ENCODE measurements at regions not wholly inside any gene's neighbourhood (a gene's known extent, or its start where the extent isn't known, plus 50 kb on each side); places are given as distances from the start of the nearest gene placed in this dataset.

DNA sequence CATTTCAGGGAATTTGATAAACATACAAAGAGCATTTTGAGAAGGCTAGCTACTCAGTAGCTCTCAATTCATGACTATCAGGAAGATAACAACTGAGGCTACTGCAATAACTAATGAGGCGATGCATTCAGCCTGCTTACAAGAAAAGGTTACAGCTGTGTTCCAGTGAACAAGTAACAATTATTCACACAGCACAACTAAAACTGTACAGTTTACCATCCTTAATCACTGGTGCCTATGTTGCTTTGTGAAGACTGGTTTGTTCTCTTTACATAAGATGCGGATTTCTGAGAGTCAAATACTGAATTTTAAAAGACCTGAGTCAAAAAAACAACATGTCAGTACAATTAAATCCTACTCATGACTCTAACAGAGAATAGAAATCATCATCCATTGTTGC is 526.3 kb downstream of the OTOL1 start:
- no peaks in the 10 kb centered on the region for H3K4me1 Mint-ChIP-seq (ENCODE audit: low read depth)

DNA sequence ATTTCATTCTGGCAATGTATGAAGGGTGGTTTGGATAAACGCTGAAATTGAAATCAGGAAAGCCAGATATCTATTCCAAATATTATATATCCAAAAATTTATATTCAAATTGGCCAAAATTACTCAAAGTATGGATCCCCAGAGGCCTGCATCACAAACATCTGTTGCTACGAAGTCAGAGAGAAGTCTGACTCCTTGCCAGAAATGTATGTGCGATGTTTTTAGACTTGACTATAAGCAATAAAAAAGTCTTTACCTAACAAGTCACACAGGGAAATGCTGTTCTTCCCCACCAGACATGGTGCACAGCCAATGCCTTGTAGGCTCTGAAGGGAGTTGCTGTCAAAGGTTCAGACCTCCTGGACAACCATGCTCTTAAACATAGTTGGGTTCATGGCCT is 533.1 kb downstream of the OTOL1 start:
- Mint-ChIP-seq H3K36me3 (ENCODE audit: low read depth) (no peaks in the 10 kb centered on the region), H3K9me3 (peaks cover 9% of the 10 kb centered on the region), H3K27ac (no peak overlapping the region), H3K27me3 (ENCODE audit: low read depth) (no peaks in the 10 kb centered on the region), H3K4me3 (no peak overlapping the region), H3K4me1 (ENCODE audit: low read depth) (no peaks in the 10 kb centered on the region)
- CTCF ChIA-PET: no interaction called here
- intact Hi-C loops (cut with micrococcal nuclease): no loop called here
- DNase-seq: no peak

More for the DNA sequence above, 526.3 kb downstream of the OTOL1 start:
- no peak overlapping the region for H3K4me3 Mint-ChIP-seq
- no peak for DNase-seq
- intact Hi-C loops (cut with micrococcal nuclease): no loop called here
- H3K9me3 Mint-ChIP-seq: peaks cover 2% of the 10 kb centered on the region
- H3K36me3 Mint-ChIP-seq (ENCODE audit: low read depth): no peaks in the 10 kb centered on the region
- H3K27ac Mint-ChIP-seq: no peak overlapping the region
- no peaks in the 10 kb centered on the region for H3K27me3 Mint-ChIP-seq (ENCODE audit: low read depth)
- CTCF ChIA-PET: no interaction called here

DNA sequence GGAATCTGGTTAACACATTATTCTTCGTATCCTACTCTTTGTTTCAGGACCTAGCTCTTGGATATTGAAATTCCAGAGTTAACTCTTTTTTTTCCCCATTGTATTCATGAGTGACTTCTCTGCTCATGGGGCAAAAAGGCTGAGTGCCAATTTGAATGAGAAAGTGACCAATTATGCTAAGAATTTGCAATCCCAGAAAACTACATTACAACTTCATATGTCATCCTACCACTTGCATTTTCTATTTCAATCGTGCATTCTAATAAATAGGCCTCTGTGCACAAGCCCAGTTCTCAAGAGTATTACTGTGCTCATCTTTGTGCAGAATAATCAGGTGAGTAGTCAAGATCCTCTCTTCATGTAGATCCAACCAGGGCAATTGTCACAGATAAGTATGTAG is 537.8 kb downstream of the OTOL1 start:
- H3K27me3 Mint-ChIP-seq (ENCODE audit: low read depth): no peaks in the 10 kb centered on the region

DNA sequence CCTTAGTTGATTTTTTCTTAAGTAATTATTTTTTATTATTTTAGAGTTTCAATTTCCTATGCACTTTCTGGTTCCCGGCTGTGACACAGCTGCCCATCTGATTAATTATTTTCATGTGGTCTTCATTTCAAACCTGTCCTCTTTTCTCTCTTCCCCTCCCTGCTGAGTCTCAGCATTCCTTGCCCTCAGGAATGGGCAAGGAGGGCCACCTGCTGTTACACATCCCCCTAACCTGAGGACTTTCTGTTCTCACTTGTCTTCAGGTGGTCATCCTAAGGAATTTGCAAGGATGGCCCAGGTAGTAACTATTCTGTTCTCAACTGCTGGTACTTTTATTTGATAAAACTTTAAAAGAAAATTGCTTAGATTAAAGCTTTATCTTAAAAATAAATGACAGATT is 545.0 kb downstream of the OTOL1 start:
- CTCF ChIA-PET: no interaction called here
- Mint-ChIP-seq H3K4me1 (ENCODE audit: low read depth) (no peaks in the 10 kb centered on the region), H3K27me3 (ENCODE audit: low read depth) (no peaks in the 10 kb centered on the region), H3K36me3 (ENCODE audit: low read depth) (no peaks in the 10 kb centered on the region), H3K9me3 (peaks cover 2% of the 10 kb centered on the region), H3K27ac (no peak overlapping the region), H3K4me3 (no peak overlapping the region)
- no peak for DNase-seq
- intact Hi-C loops (cut with micrococcal nuclease): no loop called here

More for the DNA sequence above, 537.8 kb downstream of the OTOL1 start:
- Mint-ChIP-seq H3K36me3 (ENCODE audit: low read depth) (no peaks in the 10 kb centered on the region), H3K4me1 (ENCODE audit: low read depth) (no peaks in the 10 kb centered on the region), H3K9me3 (peaks cover 8% of the 10 kb centered on the region), H3K27ac (no peak overlapping the region), H3K4me3 (no peak overlapping the region)
- intact Hi-C loops (cut with micrococcal nuclease): no loop called here
- no peak for DNase-seq
- CTCF ChIA-PET: no interaction called here

GRCh38 chr3:162052636-162053035 is 556.0 kb downstream of the OTOL1 start:
- Mint-ChIP-seq H3K9me3 (peaks cover 6% of the 10 kb centered on the region), H3K27me3 (ENCODE audit: low read depth) (no peaks in the 10 kb centered on the region), H3K27ac (no peak overlapping the region), H3K4me3 (no peak overlapping the region), H3K36me3 (ENCODE audit: low read depth) (no peaks in the 10 kb centered on the region), H3K4me1 (ENCODE audit: low read depth) (no peaks in the 10 kb centered on the region)
- CTCF ChIA-PET: no interaction called here
- no peak for DNase-seq
- intact Hi-C loops (cut with micrococcal nuclease): no loop called here

DNA sequence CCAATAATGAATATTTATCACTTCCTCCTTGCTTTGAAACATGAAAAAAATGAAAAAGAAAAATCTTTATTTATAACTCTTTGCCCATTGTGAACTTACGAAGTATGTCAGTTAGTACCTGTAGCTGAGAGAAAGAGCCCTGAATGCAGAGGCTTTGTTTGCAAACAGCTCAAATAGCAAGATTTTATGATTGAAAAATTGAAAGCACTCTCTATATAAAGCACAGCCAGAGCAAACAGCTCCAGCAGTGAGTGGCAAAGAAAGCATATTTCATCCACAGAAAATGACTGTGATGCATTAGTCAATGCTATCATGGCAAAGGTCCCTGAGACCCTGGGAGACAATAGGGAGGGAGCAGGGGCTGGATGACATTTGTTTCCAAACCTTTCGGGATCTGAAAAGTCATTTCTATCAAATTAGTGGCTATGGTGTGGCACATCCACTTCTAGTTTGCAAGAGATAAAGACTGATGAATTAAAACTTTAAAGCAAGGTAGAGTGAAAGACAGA is 576.1 kb downstream of the OTOL1 start:
- H3K9me3 Mint-ChIP-seq: peaks cover 2% of the 10 kb centered on the region
- H3K4me3 Mint-ChIP-seq: no peak overlapping the region
- no peaks in the 10 kb centered on the region for H3K27me3 Mint-ChIP-seq (ENCODE audit: low read depth)
- H3K4me1 Mint-ChIP-seq (ENCODE audit: low read depth): no peaks in the 10 kb centered on the region
- no peaks in the 10 kb centered on the region for H3K36me3 Mint-ChIP-seq (ENCODE audit: low read depth)
- intact Hi-C loops (cut with micrococcal nuclease): no loop called here
- H3K27ac Mint-ChIP-seq: no peak overlapping the region
- CTCF ChIA-PET: no interaction called here
- DNase-seq: no peak

- no peak overlapping the region for H3K27ac Mint-ChIP-seq
- H3K27me3 Mint-ChIP-seq (ENCODE audit: low read depth): no peaks in the 10 kb centered on the region
- DNase-seq: no peak
- H3K4me3 Mint-ChIP-seq: no peak overlapping the region
- intact Hi-C loops (cut with micrococcal nuclease): no loop called here
- H3K4me1 Mint-ChIP-seq (ENCODE audit: low read depth): no peaks in the 10 kb centered on the region
- H3K36me3 Mint-ChIP-seq (ENCODE audit: low read depth): no peaks in the 10 kb centered on the region
- H3K9me3 Mint-ChIP-seq: peaks cover 2% of the 10 kb centered on the region
- CTCF ChIA-PET: no interaction called here
Observed at GRCh38 chr3:162073422-162073975, 576.9 kb downstream of the OTOL1 start.

DNA sequence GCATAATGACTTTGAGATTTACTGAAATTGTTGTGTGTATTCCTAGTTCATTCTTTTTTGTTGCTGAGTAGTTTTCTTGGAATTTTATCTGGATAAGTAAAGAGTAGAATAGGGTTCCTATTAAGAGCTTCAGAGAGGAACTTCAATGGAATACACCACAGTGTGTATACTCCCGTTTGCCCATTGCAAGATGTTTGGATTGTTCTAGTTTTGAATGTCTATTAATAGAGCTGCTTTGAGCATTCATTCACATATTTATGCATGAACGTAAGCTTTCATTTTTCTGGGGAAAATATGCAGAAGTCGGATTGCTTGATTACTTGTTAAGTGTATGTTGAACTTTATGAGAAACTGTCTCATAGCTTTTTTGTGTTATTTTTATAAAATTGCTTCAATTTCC is 580.5 kb downstream of the OTOL1 start:
- intact Hi-C loops (cut with micrococcal nuclease): no loop called here
- Mint-ChIP-seq H3K9me3 (peaks cover 2% of the 10 kb centered on the region), H3K36me3 (ENCODE audit: low read depth) (no peaks in the 10 kb centered on the region), H3K4me1 (ENCODE audit: low read depth) (no peaks in the 10 kb centered on the region), H3K27ac (no peak overlapping the region), H3K27me3 (ENCODE audit: low read depth) (no peaks in the 10 kb centered on the region), H3K4me3 (no peak overlapping the region)
- CTCF ChIA-PET: no interaction called here
- DNase-seq: no peak

- no peaks in the 10 kb centered on the region for H3K36me3 Mint-ChIP-seq (ENCODE audit: low read depth)
- no peak overlapping the region for H3K27ac Mint-ChIP-seq
- no peak overlapping the region for H3K4me3 Mint-ChIP-seq
- CTCF ChIA-PET: no interaction called here
- peaks cover 2% of the 10 kb centered on the region for H3K9me3 Mint-ChIP-seq
- intact Hi-C loops (cut with micrococcal nuclease): no loop called here
- DNase-seq: no peak
- H3K4me1 Mint-ChIP-seq (ENCODE audit: low read depth): no peaks in the 10 kb centered on the region
- H3K27me3 Mint-ChIP-seq (ENCODE audit: low read depth): no peaks in the 10 kb centered on the region
Observed at GRCh38 chr3:162082516-162082915, 585.9 kb downstream of the OTOL1 start.

DNA sequence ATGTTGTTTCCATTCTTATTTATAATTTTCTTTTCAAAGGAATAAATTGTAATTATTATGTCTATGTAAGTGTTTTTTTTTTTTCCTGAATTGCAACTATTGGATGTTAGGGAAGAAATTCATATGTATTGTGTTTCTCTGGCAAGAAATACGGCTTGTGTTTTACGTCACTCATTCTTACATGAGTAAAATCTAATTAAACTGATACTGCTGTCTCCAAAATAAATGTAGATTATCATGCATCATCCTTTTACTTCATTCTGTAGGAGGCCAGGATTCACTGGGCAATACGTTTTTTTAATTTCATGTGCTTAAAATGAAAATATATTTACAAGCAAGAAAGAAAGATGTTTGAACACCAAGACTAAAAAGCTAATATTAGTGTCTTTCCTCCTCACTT is 590.8 kb downstream of the OTOL1 start:
- Mint-ChIP-seq H3K9me3 (peaks cover 4% of the 10 kb centered on the region), H3K36me3 (ENCODE audit: low read depth) (no peaks in the 10 kb centered on the region), H3K4me1 (ENCODE audit: low read depth) (no peaks in the 10 kb centered on the region), H3K4me3 (no peak overlapping the region), H3K27ac (no peak overlapping the region), H3K27me3 (ENCODE audit: low read depth) (no peaks in the 10 kb centered on the region)
- intact Hi-C loops (cut with micrococcal nuclease): no loop called here
- CTCF ChIA-PET: no interaction called here
- no peak for DNase-seq

DNA sequence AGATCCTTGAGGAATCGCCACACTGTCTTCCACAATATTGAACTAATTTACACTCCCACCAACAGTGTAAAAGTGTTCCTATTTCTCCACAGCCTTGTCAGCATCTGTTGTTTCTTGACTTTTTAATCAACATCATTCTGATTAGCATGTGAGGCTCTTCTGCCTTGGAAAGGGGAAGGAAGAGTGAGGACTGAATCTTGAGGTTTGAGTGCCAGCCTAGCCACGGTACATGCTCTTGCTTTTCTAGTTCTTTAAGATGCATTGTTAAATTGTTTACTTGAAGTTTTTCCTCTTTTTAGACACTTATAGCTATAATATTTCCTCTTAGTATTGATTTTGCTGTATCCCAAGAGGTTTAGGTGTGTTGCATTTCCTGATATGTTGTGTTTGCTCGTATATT is 596.1 kb downstream of the OTOL1 start:
- CTCF ChIA-PET: no interaction called here
- no peaks in the 10 kb centered on the region for H3K27me3 Mint-ChIP-seq (ENCODE audit: low read depth)
- H3K9me3 Mint-ChIP-seq: peaks cover 4% of the 10 kb centered on the region
- no peaks in the 10 kb centered on the region for H3K4me1 Mint-ChIP-seq (ENCODE audit: low read depth)
- no peaks in the 10 kb centered on the region for H3K36me3 Mint-ChIP-seq (ENCODE audit: low read depth)
- no peak for DNase-seq
- intact Hi-C loops (cut with micrococcal nuclease): no loop called here
- H3K4me3 Mint-ChIP-seq: no peak overlapping the region
- no peak overlapping the region for H3K27ac Mint-ChIP-seq

- Mint-ChIP-seq H3K9me3 (peaks cover 3% of the 10 kb centered on the region), H3K36me3 (ENCODE audit: low read depth) (no peaks in the 10 kb centered on the region), H3K27ac (no peak overlapping the region), H3K4me3 (no peak overlapping the region), H3K27me3 (ENCODE audit: low read depth) (no peaks in the 10 kb centered on the region), H3K4me1 (ENCODE audit: low read depth) (no peaks in the 10 kb centered on the region)
- no peak for DNase-seq
- intact Hi-C loops (cut with micrococcal nuclease): no loop called here
- CTCF ChIA-PET: no interaction called here
Observed at GRCh38 chr3:162094301-162094700, 597.7 kb downstream of the OTOL1 start.

GRCh38 chr3:162096874-162097273 is 600.3 kb downstream of the OTOL1 start:
- Mint-ChIP-seq H3K4me1 (ENCODE audit: low read depth) (no peaks in the 10 kb centered on the region), H3K4me3 (no peak overlapping the region), H3K27me3 (ENCODE audit: low read depth) (no peaks in the 10 kb centered on the region), H3K36me3 (ENCODE audit: low read depth) (no peaks in the 10 kb centered on the region), H3K27ac (no peak overlapping the region), H3K9me3 (peaks cover 3% of the 10 kb centered on the region)
- intact Hi-C loops (cut with micrococcal nuclease): no loop called here
- CTCF ChIA-PET: no interaction called here
- DNase-seq: no peak

GRCh38 chr3:162103808-162104207 is 607.2 kb downstream of the OTOL1 start:
- Mint-ChIP-seq H3K27me3 (ENCODE audit: low read depth) (no peaks in the 10 kb centered on the region), H3K9me3 (peaks cover 2% of the 10 kb centered on the region), H3K4me3 (no peak overlapping the region), H3K4me1 (ENCODE audit: low read depth) (no peaks in the 10 kb centered on the region), H3K27ac (no peak overlapping the region), H3K36me3 (ENCODE audit: low read depth) (no peaks in the 10 kb centered on the region)
- DNase-seq: no peak
- intact Hi-C loops (cut with micrococcal nuclease): no loop called here
- CTCF ChIA-PET: no interaction called here
